ENCODE measurements at regions not wholly inside any gene's neighbourhood (a gene's known extent, or its start where the extent isn't known, plus 50 kb on each side); places are given as distances from the start of the nearest gene placed in this dataset.

DNA sequence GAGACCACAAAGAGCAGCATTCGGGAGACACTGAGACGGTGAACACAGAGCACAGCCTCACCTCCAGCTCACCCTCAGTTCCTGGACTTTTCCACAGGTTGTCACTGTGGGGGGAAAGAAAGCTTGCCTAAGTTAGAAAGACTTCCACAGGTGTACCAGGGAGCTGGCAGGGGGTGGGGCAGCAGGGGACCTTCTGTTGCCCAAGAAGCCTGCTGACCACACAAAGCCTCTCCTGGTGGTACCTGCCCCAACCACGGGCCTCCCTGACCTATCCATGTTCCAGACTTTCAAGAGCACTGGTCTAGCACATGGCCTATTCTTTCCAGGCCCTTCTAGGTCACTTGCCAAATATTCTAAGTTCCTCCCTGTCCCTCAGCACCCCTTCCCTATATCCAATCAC, 550.8 kb downstream of the BNC2 start:
- TF ChIP-seq, protein P1, sequence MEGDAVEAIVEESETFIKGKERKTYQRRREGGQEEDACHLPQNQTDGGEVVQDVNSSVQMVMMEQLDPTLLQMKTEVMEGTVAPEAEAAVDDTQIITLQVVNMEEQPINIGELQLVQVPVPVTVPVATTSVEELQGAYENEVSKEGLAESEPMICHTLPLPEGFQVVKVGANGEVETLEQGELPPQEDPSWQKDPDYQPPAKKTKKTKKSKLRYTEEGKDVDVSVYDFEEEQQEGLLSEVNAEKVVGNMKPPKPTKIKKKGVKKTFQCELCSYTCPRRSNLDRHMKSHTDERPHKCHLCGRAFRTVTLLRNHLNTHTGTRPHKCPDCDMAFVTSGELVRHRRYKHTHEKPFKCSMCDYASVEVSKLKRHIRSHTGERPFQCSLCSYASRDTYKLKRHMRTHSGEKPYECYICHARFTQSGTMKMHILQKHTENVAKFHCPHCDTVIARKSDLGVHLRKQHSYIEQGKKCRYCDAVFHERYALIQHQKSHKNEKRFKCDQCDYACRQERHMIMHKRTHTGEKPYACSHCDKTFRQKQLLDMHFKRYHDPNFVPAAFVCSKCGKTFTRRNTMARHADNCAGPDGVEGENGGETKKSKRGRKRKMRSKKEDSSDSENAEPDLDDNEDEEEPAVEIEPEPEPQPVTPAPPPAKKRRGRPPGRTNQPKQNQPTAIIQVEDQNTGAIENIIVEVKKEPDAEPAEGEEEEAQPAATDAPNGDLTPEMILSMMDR (IDR thresholded peaks at IDR 0.05; ENCODE audit: low read length) = no peak
- TF ChIP-seq EZH2 (IDR thresholded peaks at IDR 0.05; ENCODE audit: borderline replicate concordance, low read length) = no peak

All from OCI-LY1 (cell line).